ENCODE measurements at regions not wholly inside any gene's neighbourhood (a gene's known extent, or its start where the extent isn't known, plus 50 kb on each side); places are given as distances from the start of the nearest gene placed in this dataset.

DNA sequence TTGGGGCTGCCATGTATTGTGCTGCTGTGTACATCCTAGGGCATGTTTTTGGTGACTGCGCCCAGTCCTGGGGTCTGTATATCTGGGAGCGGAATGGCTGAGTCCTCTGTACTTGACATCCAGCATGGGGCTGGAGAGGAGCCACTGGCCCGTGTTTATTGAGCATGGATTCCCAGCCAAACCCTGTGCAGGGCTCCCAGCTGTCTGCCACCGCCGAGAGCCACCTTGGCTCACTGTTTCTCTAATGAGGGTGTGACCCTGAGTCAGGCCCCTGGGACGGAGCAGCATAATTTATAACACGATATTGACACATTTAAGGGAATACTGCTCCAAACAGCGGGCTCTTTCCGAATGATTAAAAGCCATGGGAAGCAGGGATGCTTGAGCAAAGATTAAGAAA is 211.5 kb upstream of the PWP1 start:
- TF ChIP-seq, protein P1, sequence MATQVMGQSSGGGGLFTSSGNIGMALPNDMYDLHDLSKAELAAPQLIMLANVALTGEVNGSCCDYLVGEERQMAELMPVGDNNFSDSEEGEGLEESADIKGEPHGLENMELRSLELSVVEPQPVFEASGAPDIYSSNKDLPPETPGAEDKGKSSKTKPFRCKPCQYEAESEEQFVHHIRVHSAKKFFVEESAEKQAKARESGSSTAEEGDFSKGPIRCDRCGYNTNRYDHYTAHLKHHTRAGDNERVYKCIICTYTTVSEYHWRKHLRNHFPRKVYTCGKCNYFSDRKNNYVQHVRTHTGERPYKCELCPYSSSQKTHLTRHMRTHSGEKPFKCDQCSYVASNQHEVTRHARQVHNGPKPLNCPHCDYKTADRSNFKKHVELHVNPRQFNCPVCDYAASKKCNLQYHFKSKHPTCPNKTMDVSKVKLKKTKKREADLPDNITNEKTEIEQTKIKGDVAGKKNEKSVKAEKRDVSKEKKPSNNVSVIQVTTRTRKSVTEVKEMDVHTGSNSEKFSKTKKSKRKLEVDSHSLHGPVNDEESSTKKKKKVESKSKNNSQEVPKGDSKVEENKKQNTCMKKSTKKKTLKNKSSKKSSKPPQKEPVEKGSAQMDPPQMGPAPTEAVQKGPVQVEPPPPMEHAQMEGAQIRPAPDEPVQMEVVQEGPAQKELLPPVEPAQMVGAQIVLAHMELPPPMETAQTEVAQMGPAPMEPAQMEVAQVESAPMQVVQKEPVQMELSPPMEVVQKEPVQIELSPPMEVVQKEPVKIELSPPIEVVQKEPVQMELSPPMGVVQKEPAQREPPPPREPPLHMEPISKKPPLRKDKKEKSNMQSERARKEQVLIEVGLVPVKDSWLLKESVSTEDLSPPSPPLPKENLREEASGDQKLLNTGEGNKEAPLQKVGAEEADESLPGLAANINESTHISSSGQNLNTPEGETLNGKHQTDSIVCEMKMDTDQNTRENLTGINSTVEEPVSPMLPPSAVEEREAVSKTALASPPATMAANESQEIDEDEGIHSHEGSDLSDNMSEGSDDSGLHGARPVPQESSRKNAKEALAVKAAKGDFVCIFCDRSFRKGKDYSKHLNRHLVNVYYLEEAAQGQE (IDR thresholded peaks at IDR 0.05; ENCODE audit: low read depth) = no peak
- TF ChIP-seq TAF1 (IDR thresholded peaks at IDR 0.05; ENCODE audit: low read depth) (no peak), TEAD4 (IDR thresholded peaks at IDR 0.05) (no peak), EP300 (IDR thresholded peaks at IDR 0.05; ENCODE audit: borderline replicate concordance) (no peak), RAD21 (IDR thresholded peaks at IDR 0.05; ENCODE audit: low read depth) (no peak), FOXM1 (IDR thresholded peaks at IDR 0.05; ENCODE audit: borderline replicate concordance, low read depth) (no peak), CEBPB (IDR thresholded peaks at IDR 0.05) (no peak), NFIC (IDR thresholded peaks at IDR 0.05) (no peak), YY1 (IDR thresholded peaks at IDR 0.05; ENCODE audit: low read depth) (no peak), TCF12 (IDR thresholded peaks at IDR 0.05; ENCODE audit: low read depth) (no peak), CREB1 (IDR thresholded peaks at IDR 0.05; ENCODE audit: low read depth) (no peak), EGR1 (IDR thresholded peaks at IDR 0.05) (no peak), ZBTB7A (IDR thresholded peaks at IDR 0.05; ENCODE audit: low read depth) (no peak)
- TF ChIP-seq, protein P2, sequence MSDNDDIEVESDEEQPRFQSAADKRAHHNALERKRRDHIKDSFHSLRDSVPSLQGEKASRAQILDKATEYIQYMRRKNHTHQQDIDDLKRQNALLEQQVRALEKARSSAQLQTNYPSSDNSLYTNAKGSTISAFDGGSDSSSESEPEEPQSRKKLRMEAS (IDR thresholded peaks at IDR 0.05) = no peak
- TF ChIP-seq, protein P3, sequence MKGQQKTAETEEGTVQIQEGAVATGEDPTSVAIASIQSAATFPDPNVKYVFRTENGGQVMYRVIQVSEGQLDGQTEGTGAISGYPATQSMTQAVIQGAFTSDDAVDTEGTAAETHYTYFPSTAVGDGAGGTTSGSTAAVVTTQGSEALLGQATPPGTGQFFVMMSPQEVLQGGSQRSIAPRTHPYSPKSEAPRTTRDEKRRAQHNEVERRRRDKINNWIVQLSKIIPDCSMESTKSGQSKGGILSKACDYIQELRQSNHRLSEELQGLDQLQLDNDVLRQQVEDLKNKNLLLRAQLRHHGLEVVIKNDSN (IDR thresholded peaks at IDR 0.05) = no peak

DNA sequence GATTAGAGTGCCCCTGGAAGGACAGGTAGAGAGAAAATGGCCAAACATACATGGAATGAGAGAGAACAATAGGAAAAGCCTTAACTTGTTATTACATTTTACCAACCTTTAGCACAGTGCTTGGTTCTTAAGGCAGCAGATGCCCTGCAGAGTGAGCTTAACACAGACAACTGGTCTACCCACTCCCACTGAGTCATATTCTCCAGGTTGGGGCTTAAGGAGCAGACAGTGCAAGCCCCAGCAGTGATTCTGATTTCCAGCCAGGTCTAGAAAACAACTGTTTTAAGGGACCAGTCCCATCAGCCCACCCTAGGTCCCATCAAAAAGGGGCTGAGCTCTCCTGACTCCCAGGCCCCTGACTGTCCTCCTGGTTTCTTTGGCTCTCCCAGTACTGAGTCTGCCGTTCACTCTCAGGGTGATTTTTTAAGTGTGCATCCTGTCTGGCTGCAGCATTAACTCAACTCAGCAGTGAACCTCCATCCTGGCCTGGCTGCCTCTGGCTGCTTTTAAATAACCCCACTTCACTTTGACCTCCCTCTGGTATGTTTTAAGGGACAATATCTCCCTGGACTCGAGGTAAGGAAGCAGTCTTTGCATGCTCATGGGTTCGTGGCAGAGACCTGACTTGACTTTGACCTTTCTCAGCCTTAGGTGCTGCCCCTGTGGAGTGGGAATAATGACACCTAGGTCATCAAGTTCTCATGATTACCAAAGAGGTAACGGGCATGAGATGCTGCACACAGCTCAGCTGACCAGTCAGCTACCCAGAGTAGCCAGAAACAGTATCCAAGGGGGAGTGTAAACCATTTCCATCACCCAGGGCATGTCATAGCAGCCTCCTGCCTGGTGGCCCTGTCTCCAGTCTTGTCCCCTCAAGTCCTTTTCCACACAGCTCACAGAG is 210.7 kb upstream of the PWP1 start:
- TF ChIP-seq TEAD4 (IDR thresholded peaks at IDR 0.05) (no peak), FOXM1 (IDR thresholded peaks at IDR 0.05; ENCODE audit: borderline replicate concordance, low read depth) (no peak), EGR1 (IDR thresholded peaks at IDR 0.05) (no peak), NFIC (IDR thresholded peaks at IDR 0.05) (no peak), CEBPB (IDR thresholded peaks at IDR 0.05) (no peak), YY1 (IDR thresholded peaks at IDR 0.05; ENCODE audit: low read depth) (no peak), TAF1 (IDR thresholded peaks at IDR 0.05; ENCODE audit: low read depth) (no peak), CREB1 (IDR thresholded peaks at IDR 0.05; ENCODE audit: low read depth) (no peak), EP300 (IDR thresholded peaks at IDR 0.05; ENCODE audit: borderline replicate concordance) (no peak), ZBTB7A (IDR thresholded peaks at IDR 0.05; ENCODE audit: low read depth) (no peak)
- TF ChIP-seq, protein P1 (IDR thresholded peaks at IDR 0.05; ENCODE audit: low read depth) = no peak
- TF ChIP-seq, protein P3 (IDR thresholded peaks at IDR 0.05) = no peak
- TF ChIP-seq, protein P2 (IDR thresholded peaks at IDR 0.05) = no peak

DNA sequence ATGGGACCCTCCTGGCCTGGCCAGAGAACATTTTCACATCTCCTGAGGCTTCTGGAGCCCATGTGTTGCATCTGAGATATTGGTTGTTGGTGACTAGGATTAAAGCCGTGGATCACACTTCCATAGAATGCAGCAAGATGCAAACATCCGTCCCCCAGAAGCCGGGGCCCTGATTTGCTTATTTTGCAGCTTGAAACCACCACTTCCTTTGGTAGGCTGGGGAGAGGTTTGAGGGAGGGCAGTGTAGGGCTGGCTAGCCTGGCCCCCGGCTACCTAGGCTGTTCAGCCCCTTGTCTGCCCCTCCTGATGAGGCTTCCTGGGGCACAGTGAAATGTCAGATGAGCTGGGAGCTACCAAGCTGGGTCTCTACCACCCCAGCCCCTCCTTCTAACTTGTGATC is 209.7 kb upstream of the PWP1 start:
- TF ChIP-seq TAF1 (IDR thresholded peaks at IDR 0.05; ENCODE audit: low read depth) (no peak), YY1 (IDR thresholded peaks at IDR 0.05; ENCODE audit: low read depth) (no peak), TCF12 (IDR thresholded peaks at IDR 0.05; ENCODE audit: low read depth) (no peak), EGR1 (IDR thresholded peaks at IDR 0.05) (no peak), CEBPB (IDR thresholded peaks at IDR 0.05) (no peak), FOXM1 (IDR thresholded peaks at IDR 0.05; ENCODE audit: borderline replicate concordance, low read depth) (no peak), RAD21 (IDR thresholded peaks at IDR 0.05; ENCODE audit: low read depth) (no peak), ZBTB7A (IDR thresholded peaks at IDR 0.05; ENCODE audit: low read depth) (no peak), CREB1 (IDR thresholded peaks at IDR 0.05; ENCODE audit: low read depth) (no peak), NFIC (IDR thresholded peaks at IDR 0.05) (no peak)
- TF ChIP-seq, protein P1 (IDR thresholded peaks at IDR 0.05; ENCODE audit: low read depth) = no peak

DNA sequence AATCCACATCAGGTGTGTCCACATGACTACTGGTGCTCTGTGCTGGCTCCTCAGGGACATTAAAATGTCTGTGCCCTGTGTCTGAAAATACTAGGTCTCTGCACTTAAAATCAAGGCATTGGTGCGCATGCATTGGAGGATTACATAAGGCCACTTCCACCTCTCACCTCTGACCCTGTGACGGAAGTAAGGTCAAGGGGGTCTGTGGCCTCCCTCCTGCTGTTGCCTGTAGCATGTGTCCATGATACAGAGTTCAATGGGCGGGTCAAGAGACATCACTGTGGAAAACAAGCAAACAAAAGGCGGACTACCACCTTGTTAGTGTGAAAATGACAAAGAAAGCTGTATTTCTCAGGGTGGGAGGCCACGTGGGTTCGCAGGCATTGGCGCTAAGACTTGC is 208.6 kb upstream of the PWP1 start:
- TF ChIP-seq, protein P1 (IDR thresholded peaks at IDR 0.05; ENCODE audit: low read depth) = no peak
- TF ChIP-seq TEAD4 (IDR thresholded peaks at IDR 0.05) = no peak

All from Ishikawa (cell line).